GDM1 (cell line): ENCODE measurements at regions not wholly inside any gene's neighbourhood (a gene's known extent, or its start where the extent isn't known, plus 50 kb on each side); places are given as distances from the start of the nearest gene placed in this dataset.

Source experiments
- DNase-seq: peaks from one replicate; lab custom pipeline; 2025; lab: John Stamatoyannopoulos, UW

- peak; percentile 55 for DNase-seq
Observed at GRCh38 chr10:78299851-78300468, 266.3 kb downstream of the RPS24 start.

GRCh38 chr10:78300526-78300925 lies 266.9 kb downstream of the RPS24 start:
- DNase-seq, result no peak

GRCh38 chr10:78301481-78301880 lies 267.8 kb downstream of the RPS24 start:
- DNase-seq, result no peak

GRCh38 chr10:78301891-78302738 lies 268.5 kb downstream of the RPS24 start:
- DNase-seq, result no peak

- no peak for DNase-seq
Observed at GRCh38 chr10:78302739-78302988, 269.0 kb downstream of the RPS24 start.

- DNase-seq, result peak; percentile 98
Observed at GRCh38 chr10:78302989-78303854, 269.6 kb downstream of the RPS24 start.

- DNase-seq, result no peak
Observed at GRCh38 chr10:78304091-78305045, 270.7 kb downstream of the RPS24 start.

GRCh38 chr10:78305311-78305710 lies 271.6 kb downstream of the RPS24 start:
- DNase-seq, result no peak

GRCh38 chr10:78306358-78306757 lies 272.7 kb downstream of the RPS24 start:
- no peak for DNase-seq

- DNase-seq, result no peak
Observed at GRCh38 chr10:78307576-78307975, 273.9 kb downstream of the RPS24 start.

- DNase-seq, result no peak
Observed at GRCh38 chr10:78309536-78310237, 276.0 kb downstream of the RPS24 start.

GRCh38 chr10:78310481-78311080 lies 276.9 kb downstream of the RPS24 start:
- DNase-seq, result no peak

- DNase-seq, result no peak
Observed at GRCh38 chr10:78312197-78313047, 278.8 kb downstream of the RPS24 start.

GRCh38 chr10:78313048-78313381 lies 279.4 kb downstream of the RPS24 start:
- DNase-seq, result no peak

- no peak for DNase-seq
Observed at GRCh38 chr10:78313636-78314035, 280.0 kb downstream of the RPS24 start.

GRCh38 chr10:78314651-78315050 lies 281.0 kb downstream of the RPS24 start:
- DNase-seq, result no peak

GRCh38 chr10:78316451-78316931 lies 282.8 kb downstream of the RPS24 start:
- no peak for DNase-seq

GRCh38 chr10:78318305-78318704 lies 284.6 kb downstream of the RPS24 start:
- no peak for DNase-seq

GRCh38 chr10:78319371-78319770 lies 285.7 kb downstream of the RPS24 start:
- no peak for DNase-seq

GRCh38 chr10:78319841-78320240 lies 286.2 kb downstream of the RPS24 start:
- DNase-seq, result no peak
